Stomach (tissue), 8 donors: ENCODE measurements at regions not wholly inside any gene's neighbourhood (a gene's known extent, or its start where the extent isn't known, plus 50 kb on each side); places are given as distances from the start of the nearest gene placed in this dataset.

Experiments used
- DNase-seq, 2 donors: peaks; one replicate each; pipeline versions ENCODE4 v3.0.0 to v3.0.0-alpha.2; 2013 to 2019
- H3K27ac ChIP-seq, 5 donors: fragments of 200-600 bp in 4 of 5; sonication (generic) in 4 of 5; one replicate each; pipeline ENCODE4 v1.5.1; 2013 to 2019; ENCODE audit warnings: mild to moderate bottlenecking in 1 of 5, moderate library complexity in 1 of 5
- H3K27me3 ChIP-seq, 3 donors: fragments of 200-600 bp; sonication (generic); one replicate each; pipeline ENCODE4 v1.5.1; 2017 to 2019; ENCODE audit warnings: mixed run types in 1 of 3
- H3K36me3 ChIP-seq, 4 donors: fragments of 200-600 bp; sonication (generic); 1 replicate in 3 of 4; 2 replicates in 1 of 4; pipeline ENCODE4 v1.5.1; 2016 to 2019
- H3K4me1 ChIP-seq, 4 donors: fragments of 200-600 bp; sonication (generic); one replicate each; pipeline ENCODE4 v1.5.1; 2016 to 2019
- H3K4me3 ChIP-seq, 4 donors: fragments of 200-600 bp; sonication (generic) in 3 of 4; one replicate each; pipeline ENCODE4 v1.5.1; 2016 to 2019; ENCODE audit warnings: mild to moderate bottlenecking in 1 of 4
- H3K9me3 ChIP-seq, 4 donors: fragments of 200-600 bp; sonication (generic); one replicate each; pipeline ENCODE4 v1.5.1; 2016 to 2019
- EP300 ChIP-seq: sonication (generic); formaldehyde crosslinking; IDR thresholded peaks from one replicate; pipeline ENCODE4 v1.6.1; 2017; ENCODE audit warnings: antibody characterized with exemption
- POLR2A ChIP-seq, 4 donors: fragments of 450-650 bp; IDR thresholded peaks; one replicate each; pipeline ENCODE4 v1.6.1; 2016; ENCODE audit warnings: antibody characterized with exemption in 4 of 4, control low read depth in 2 of 4, mild to moderate bottlenecking in 1 of 4, moderate library complexity in 1 of 4
- POLR2AphosphoS5 ChIP-seq, 3 donors: sonication (generic); formaldehyde crosslinking; IDR thresholded peaks; one replicate each; pipeline ENCODE4 v1.6.1; 2016; ENCODE audit warnings: antibody characterized with exemption in 3 of 3
- WGBS, 5 donors: extraction: QIAGEN DNeasy Blood & Tissue Kit in 3 of 5; methylation state at CpG; one replicate each; pipeline versions ENCODE4 v1.1.5 to v1.1.7; 2013 to 2018; 5-methylcytosine and 5-hydroxymethylcytosine counted together
- intact Hi-C: fragments of 100-400 bp; cut with DNase I; formaldehyde crosslinking; loops from one replicate; pipeline ENCODE4 v1.15.1; 2023; ENCODE audit warnings: low total_unique reads
- TF ChIP-seq, protein P1 (sequence below), 7 experiments: fragments of 450-650 bp in 4 of 7; fragments of 200-600 bp in 3 of 7; sonication (generic) in 3 of 7; IDR thresholded peaks; one replicate each; pipeline ENCODE4 v1.5.1; 2016 to 2019; ENCODE audit warnings: antibody characterized with exemption in 7 of 7, control low read depth in 2 of 7, mild to moderate bottlenecking in 1 of 7
- donor health status: healthy with polysubstance abuse.
- donor health status: Bipolar disorder and iron deficiency.
- donor health status: healthy.

DNA sequence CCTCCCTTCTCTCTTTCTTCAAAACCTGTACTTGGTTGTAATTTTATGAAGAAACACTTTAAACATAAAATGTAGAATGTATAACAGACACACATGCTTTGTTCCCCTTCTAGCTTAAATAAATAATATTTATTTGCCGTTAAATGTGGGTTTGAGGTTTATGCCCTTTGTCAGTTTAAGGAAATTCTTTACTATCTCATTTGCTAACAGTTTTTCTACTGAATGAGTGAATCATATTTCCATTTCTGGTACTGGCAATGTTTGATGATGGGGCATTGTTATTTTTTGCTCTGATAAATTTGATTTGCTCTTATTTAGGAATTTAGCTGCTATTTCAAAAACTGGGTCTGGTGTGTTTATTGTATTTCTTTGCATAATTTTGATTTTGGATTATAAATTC is 555.6 kb downstream of the CCDC85A start:
- Histone ChIP-seq H3K4me3 (no peak overlapping the region), H3K27me3 (no peaks in the 10 kb centered on the region), H3K27ac (no peak overlapping the region), H3K4me1 (no peaks in the 10 kb centered on the region), H3K9me3 (peaks cover 0 to 7% (median 3%) of the 10 kb centered on the region in 4 donors), H3K36me3 (no peaks in the 10 kb centered on the region)
- TF ChIP-seq POLR2A (IDR thresholded peaks at IDR 0.05) (no peak), POLR2AphosphoS5 (IDR thresholded peaks at IDR 0.05) (no peak), EP300 (no peak)
- TF ChIP-seq, protein P1, sequence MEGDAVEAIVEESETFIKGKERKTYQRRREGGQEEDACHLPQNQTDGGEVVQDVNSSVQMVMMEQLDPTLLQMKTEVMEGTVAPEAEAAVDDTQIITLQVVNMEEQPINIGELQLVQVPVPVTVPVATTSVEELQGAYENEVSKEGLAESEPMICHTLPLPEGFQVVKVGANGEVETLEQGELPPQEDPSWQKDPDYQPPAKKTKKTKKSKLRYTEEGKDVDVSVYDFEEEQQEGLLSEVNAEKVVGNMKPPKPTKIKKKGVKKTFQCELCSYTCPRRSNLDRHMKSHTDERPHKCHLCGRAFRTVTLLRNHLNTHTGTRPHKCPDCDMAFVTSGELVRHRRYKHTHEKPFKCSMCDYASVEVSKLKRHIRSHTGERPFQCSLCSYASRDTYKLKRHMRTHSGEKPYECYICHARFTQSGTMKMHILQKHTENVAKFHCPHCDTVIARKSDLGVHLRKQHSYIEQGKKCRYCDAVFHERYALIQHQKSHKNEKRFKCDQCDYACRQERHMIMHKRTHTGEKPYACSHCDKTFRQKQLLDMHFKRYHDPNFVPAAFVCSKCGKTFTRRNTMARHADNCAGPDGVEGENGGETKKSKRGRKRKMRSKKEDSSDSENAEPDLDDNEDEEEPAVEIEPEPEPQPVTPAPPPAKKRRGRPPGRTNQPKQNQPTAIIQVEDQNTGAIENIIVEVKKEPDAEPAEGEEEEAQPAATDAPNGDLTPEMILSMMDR (IDR thresholded peaks at IDR 0.05), result no peak
- DNase-seq, result no peak
- 28 to 60% (median 53%) methylated on average over 1 of the region's 1 CpG for WGBS, 5 donors
- intact Hi-C loops, result no loop called here

DNA sequence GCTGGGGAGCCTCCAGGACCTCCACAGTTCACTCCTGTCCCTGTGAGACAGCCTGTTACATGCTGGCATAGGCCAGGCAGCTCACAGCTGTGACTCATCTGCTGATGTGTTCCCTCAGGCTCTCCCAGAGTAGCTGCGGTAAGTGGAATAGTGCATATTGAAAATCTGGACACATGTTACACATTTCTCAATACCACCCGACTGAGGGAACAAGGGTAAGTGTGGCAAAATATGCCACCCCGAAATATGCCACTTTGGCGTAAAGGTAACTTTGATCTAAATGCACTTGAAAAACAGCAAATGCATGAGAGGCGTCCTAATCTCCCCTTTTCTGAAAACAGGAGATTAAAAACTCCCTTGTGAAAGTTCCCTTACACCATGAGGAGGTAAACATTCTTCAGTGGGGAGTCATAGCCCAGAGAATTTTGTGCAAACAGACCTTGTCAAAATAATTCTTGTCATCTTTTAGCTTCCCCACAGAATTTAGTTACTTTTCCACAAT is 557.9 kb downstream of the CCDC85A start:
- no peak overlapping the region for H3K27ac ChIP-seq
- no peaks in the 10 kb centered on the region for H3K9me3 ChIP-seq
- H3K36me3 ChIP-seq, result no peaks in the 10 kb centered on the region
- H3K4me3 ChIP-seq, result no peak overlapping the region
- intact Hi-C loops, result no loop called here
- H3K27me3 ChIP-seq, result no peaks in the 10 kb centered on the region
- H3K4me1 ChIP-seq, result no peaks in the 10 kb centered on the region
- WGBS, 5 donors, result 58 to 68% (median 61%) methylated on average over 5 of the region's 5 CpGs
- DNase-seq, result peak in 1 of 2 donors; percentile 4
- TF ChIP-seq, protein P1 (IDR thresholded peaks at IDR 0.05), result no peak
- TF ChIP-seq POLR2A (IDR thresholded peaks at IDR 0.05) (no peak), EP300 (no peak), POLR2AphosphoS5 (IDR thresholded peaks at IDR 0.05) (no peak)

DNA sequence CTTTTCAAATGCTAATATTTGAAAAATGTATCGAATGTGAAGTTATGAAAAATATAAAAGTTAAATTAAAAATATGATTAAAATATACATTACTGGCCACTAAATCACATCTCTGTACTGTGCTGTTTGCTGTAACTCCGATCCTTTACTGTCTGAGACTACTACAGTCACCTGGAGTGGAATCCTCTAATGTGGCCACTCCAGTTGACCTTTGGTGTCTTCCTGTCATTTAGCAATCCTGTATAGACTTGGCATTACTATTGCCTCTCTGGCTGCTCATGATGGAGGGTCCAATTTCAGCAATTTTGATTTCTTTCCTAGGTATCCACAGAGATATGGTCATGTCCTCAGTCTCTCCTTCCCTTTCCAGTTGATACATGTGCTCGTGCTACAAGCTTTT is 560.0 kb downstream of the CCDC85A start:
- Histone ChIP-seq H3K27ac (no peak overlapping the region), H3K36me3 (no peaks in the 10 kb centered on the region), H3K4me3 (no peak overlapping the region), H3K27me3 (no peaks in the 10 kb centered on the region), H3K9me3 (no peaks in the 10 kb centered on the region), H3K4me1 (no peaks in the 10 kb centered on the region)
- intact Hi-C loops, result no loop called here
- DNase-seq, result no peak
- 71 to 93% (median 79%) methylated on average over 3 of the region's 3 CpGs for WGBS, 5 donors
- no peak for TF ChIP-seq POLR2AphosphoS5 (IDR thresholded peaks at IDR 0.05)
- TF ChIP-seq POLR2A (IDR thresholded peaks at IDR 0.05), result no peak
- TF ChIP-seq, protein P1 (IDR thresholded peaks at IDR 0.05), result no peak

DNA sequence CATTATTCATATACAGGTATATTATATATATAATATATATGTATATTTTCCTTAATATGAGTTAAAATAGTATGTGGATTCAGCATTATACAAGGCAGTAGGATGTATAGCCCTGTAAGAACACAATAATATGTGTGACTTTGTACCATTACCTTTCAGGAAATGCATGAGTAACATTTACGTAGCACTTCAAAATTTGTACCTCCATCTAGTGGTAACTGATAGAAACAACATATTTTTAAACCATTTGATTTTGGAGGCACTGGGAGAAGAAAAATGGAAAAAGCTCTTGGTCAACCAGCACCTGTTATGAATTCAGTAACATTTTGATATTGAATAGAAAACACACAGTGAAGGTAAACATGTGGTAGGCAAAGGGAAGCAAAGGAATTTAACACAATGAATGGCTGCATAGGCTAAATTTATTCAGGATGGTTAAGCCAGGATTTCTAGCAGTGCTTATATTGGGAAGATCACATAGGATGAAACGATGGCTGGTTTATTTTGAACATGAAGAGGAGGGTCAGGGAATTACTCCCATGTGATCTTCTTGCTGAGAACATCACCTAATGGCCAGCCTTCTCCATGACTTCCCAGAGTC is 565.5 kb downstream of the CCDC85A start:
- H3K4me3 ChIP-seq, result no peak overlapping the region
- no peak overlapping the region for H3K27ac ChIP-seq
- WGBS, 5 donors, result 26 to 33% (median 29%) methylated on average over 2 of the region's 2 CpGs
- peak in 1 of 2 donors; percentile 53 for DNase-seq
- no peaks in the 10 kb centered on the region for H3K27me3 ChIP-seq
- H3K4me1 ChIP-seq, result no peaks in the 10 kb centered on the region
- intact Hi-C loops, result no loop called here
- H3K9me3 ChIP-seq, result no peaks in the 10 kb centered on the region
- TF ChIP-seq, protein P1 (IDR thresholded peaks at IDR 0.05), result peak in 4 of 7 experiments; percentile 19 to 38 (median 30)
- TF ChIP-seq POLR2A (IDR thresholded peaks at IDR 0.05) (no peak), POLR2AphosphoS5 (IDR thresholded peaks at IDR 0.05) (no peak), EP300 (no peak)
- no peaks in the 10 kb centered on the region for H3K36me3 ChIP-seq
